ENCODE measurements at regions not wholly inside any gene's neighbourhood (a gene's known extent, or its start where the extent isn't known, plus 50 kb on each side); places are given as distances from the start of the nearest gene placed in this dataset.

DNA sequence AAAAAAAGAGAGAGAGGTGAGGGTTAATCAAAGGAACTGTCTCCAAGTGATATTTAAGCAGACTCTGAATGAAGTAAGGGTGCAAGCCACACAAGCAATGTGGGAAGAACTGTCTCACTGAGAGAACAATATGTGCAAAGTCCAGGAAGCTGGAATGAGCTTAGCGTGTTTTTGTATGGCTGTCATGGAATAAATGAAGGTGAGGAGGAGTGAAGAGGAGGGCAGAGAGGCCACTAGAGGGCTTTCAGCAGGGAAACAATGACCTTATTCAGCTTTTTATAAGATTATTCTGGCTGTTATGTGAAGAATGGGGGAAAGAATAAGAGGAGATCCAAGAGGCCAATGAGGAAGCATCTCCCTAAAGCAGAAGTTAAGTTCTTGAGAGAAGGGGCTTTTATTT is 86.9 kb upstream of the COL8A1 start:
- H3K9me3 Mint-ChIP-seq, result no peaks in the 10 kb centered on the region
- H3K27ac Mint-ChIP-seq, result no peak overlapping the region
- H3K27me3 Mint-ChIP-seq, result no peaks in the 10 kb centered on the region
- CTCF ChIA-PET, result no interaction called here
- POLR2A ChIA-PET, result no interaction called here
- H3K36me3 Mint-ChIP-seq (ENCODE audit: low read depth), result no peaks in the 10 kb centered on the region
- H3K4me3 Mint-ChIP-seq, result no peak overlapping the region
- H3K4me1 Mint-ChIP-seq, result no peaks in the 10 kb centered on the region
- DNase-seq, result no peak

DNA sequence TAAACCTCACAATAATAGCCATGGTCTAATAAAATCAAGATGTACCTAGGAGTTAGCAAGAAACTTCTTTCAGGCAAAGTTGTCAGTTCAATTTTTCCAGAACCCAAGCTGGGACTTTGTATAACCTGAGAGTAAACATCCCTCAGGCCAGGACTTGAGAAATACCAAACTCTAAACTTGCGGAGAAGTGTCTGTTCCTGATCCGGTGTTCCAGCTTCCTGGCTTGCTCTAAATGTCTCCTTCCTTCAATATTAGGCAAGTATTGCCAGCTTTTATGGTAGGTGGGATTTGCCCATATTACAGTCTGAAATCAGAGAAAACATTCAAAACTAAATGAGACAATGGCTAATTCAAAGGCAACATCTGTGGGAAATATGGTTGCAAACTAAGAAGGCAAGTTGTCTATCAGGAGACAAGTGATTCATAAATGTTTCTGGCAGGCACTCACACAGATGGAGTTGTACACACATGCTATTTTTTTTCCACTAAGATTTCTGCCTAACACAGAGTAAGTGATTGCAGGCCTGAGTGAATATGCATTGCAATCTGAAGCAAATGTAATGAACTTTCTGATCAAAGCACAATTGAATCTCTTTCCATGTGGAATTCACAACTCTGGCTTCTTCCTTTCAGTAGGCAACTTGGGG is 88.3 kb upstream of the COL8A1 start:
- CTCF ChIA-PET, result no interaction called here
- H3K4me3 Mint-ChIP-seq, result no peak overlapping the region
- H3K27ac Mint-ChIP-seq, result no peak overlapping the region
- H3K36me3 Mint-ChIP-seq (ENCODE audit: low read depth), result no peaks in the 10 kb centered on the region
- DNase-seq, result no peak
- H3K27me3 Mint-ChIP-seq, result no peaks in the 10 kb centered on the region
- POLR2A ChIA-PET, result no interaction called here
- H3K9me3 Mint-ChIP-seq, result no peaks in the 10 kb centered on the region
- no peaks in the 10 kb centered on the region for H3K4me1 Mint-ChIP-seq

DNA sequence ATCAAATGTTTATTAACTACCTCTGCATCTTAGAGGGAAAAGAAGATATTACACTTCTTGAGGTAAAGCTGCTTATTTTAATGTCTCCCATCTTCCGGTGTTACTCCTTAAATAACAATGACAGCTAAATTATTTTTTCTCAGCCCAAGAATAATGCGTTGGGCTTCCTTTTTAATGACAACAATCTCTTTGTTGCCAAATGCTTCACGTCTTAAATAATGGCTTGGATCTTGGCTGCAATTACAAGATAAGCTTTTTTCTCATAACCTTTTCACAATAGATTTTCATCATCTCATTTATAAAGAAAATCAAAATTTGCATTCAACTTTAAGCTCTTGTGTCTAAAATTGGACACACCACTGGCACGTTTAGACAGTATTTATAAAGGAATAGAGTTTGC is 89.2 kb upstream of the COL8A1 start:
- ChIA-PET POLR2A (no interaction called here), CTCF (no interaction called here)
- Mint-ChIP-seq H3K9me3 (no peaks in the 10 kb centered on the region), H3K4me3 (no peak overlapping the region), H3K27me3 (no peaks in the 10 kb centered on the region), H3K27ac (no peak overlapping the region), H3K36me3 (ENCODE audit: low read depth) (no peaks in the 10 kb centered on the region), H3K4me1 (no peaks in the 10 kb centered on the region)
- no peak for DNase-seq

DNA sequence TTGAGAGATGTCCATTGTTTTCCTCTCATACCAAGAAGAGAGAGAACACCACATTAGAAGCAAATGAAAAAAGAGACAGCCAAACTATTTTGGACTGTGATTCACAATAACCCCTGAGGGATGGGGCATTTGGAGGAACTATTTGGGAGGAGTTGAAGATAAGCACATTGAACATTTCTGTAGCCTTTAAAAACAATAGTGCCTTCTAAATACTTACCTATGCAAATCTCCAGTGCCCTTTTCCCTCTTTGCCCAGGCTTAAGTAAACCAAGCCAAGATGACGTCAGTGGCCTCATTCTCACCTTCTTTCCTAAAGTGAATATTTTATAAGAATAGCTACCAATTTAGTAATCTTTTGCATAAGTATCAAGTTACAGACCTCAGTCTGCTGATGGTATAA is 89.7 kb upstream of the COL8A1 start:
- no peak overlapping the region for H3K27ac Mint-ChIP-seq
- CTCF ChIA-PET, result no interaction called here
- DNase-seq, result no peak
- H3K27me3 Mint-ChIP-seq, result no peaks in the 10 kb centered on the region
- H3K9me3 Mint-ChIP-seq, result no peaks in the 10 kb centered on the region
- H3K4me1 Mint-ChIP-seq, result no peaks in the 10 kb centered on the region
- H3K36me3 Mint-ChIP-seq (ENCODE audit: low read depth), result no peaks in the 10 kb centered on the region
- POLR2A ChIA-PET, result no interaction called here
- H3K4me3 Mint-ChIP-seq, result no peak overlapping the region

DNA sequence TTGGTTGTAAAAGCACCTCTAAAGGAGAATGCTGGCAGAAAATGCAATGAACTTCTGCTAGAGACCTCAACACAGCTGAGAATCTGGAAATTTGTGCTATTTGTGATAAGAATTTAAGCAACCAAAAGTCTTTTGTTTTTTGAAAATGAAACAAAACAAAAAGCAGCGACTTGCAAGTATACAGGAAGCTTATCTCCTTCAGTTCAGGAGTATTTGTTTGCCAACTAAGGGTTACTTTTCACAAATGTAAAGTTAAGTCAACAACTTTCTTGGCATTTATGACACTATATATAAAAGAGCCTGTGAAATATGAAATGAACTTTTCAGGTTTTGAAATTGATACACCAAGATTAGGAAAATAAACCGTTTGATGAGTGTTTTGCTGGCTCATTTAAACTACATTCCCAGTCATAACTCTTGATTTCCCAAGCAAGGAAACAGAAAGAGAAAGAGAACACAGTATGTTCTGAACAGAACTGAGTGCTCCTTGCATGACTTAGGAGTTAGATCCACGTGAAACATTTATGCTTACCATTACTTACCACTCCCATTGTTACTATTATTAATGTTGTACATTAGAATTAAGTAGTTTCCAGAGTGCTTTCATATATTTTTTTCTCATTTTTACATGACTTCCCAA is 92.3 kb upstream of the COL8A1 start:
- no peaks in the 10 kb centered on the region for H3K27me3 Mint-ChIP-seq
- ChIA-PET POLR2A (no interaction called here), CTCF (no interaction called here)
- peaks cover 7% of the 10 kb centered on the region for H3K4me1 Mint-ChIP-seq
- no peaks in the 10 kb centered on the region for H3K9me3 Mint-ChIP-seq
- no peak for DNase-seq
- H3K27ac Mint-ChIP-seq, result no peak overlapping the region
- no peak overlapping the region for H3K4me3 Mint-ChIP-seq
- H3K36me3 Mint-ChIP-seq (ENCODE audit: low read depth), result no peaks in the 10 kb centered on the region

DNA sequence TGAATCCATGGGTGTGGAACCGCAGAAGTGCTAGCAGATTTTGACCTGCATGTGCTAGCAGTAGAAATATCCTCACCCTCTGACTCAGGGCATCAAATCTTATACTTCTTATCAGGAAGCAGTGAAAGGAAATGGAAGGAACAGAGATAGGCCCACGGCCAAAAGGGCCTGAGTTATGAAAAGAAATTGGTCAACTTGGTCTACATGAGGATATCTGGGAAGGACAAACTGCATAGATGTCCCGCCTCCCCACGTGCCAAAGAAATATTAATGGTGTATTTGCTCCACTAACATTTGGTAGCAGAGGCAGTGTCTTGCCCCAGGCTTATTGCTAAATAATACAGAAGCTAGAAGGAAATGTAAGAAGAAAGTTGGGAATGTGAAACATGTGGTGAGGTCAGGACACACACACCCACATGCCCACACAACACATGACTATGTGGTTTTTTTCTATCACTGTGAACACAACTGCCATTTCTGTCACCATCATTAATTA is 93.6 kb upstream of the COL8A1 start:
- Mint-ChIP-seq H3K9me3 (no peaks in the 10 kb centered on the region), H3K27me3 (no peaks in the 10 kb centered on the region), H3K36me3 (ENCODE audit: low read depth) (no peaks in the 10 kb centered on the region), H3K27ac (no peak overlapping the region), H3K4me3 (no peak overlapping the region), H3K4me1 (peaks cover 7% of the 10 kb centered on the region)
- ChIA-PET CTCF (interaction anchor here (1.0 kb wide), 1 partner anchor 13 kb away, joined by 3 read pairs; no protein-coding TSS in a partner anchor), POLR2A (no interaction called here)
- DNase-seq, result no peak

DNA sequence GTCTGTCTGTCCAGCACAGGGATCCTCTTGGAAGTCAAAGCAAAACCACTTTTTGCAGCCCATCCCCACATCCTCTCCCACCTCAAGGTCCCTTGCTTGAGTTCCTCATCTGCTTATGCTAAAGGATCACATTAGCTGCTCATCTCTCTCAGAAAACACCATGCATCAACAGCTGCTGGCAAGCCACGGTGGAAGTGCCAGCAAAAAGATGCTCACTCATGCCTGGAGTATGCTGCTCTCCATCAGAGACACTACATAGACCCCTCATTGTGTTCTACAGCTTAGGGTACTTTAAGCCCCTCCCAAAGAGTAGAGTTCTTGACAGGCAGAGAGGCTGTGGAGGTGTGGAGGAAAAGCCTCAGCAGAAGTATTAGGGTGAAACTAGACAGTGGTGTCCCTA is 94.6 kb upstream of the COL8A1 start:
- Mint-ChIP-seq H3K27me3 (no peaks in the 10 kb centered on the region), H3K36me3 (ENCODE audit: low read depth) (no peaks in the 10 kb centered on the region), H3K4me1 (peaks cover 7% of the 10 kb centered on the region), H3K4me3 (no peak overlapping the region), H3K9me3 (no peaks in the 10 kb centered on the region), H3K27ac (no peak overlapping the region)
- DNase-seq, result no peak
- POLR2A ChIA-PET, result no interaction called here
- CTCF ChIA-PET, result interaction anchor here (1.0 kb wide), 1 partner anchor 12 kb away, joined by 3 read pairs; no protein-coding TSS in a partner anchor

DNA sequence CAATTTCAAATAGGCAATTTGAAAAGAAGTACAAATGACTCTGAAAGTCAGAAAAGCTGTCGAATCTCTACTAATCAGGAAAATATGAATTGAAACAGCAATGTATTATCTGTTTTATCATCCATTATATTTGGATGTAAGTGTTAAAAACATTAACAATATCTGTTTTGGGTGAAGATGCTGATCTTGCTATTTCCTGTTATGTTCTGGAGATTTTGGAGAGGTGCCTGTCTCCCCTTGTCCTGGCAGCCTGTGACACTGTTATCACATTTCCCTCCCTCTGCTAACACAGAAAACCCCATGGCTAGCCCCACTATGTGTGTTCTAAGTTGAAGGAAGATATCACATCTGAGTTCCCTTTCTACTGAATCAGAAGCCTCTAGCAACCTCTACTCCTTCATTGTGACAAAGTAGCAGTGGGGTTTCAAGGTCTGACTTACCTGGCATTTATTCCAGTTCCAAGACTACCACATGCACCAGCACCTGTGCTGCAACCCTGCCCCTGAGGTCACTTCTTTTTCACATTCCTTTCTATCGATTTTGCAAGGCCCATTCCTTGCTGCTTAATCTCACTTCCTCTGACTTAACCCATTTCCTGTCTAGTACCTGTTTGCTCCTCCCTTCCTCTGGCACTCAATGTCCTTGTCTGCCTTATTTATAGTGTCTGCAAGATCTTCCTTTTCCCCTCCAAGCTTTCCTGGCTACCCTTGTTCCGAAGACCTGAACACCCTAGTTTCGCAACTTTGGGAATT is 95.5 kb upstream of the COL8A1 start:
- H3K4me3 Mint-ChIP-seq, result no peak overlapping the region
- POLR2A ChIA-PET, result no interaction called here
- no peak for DNase-seq
- H3K27ac Mint-ChIP-seq, result no peak overlapping the region
- CTCF ChIA-PET, result no interaction called here
- H3K27me3 Mint-ChIP-seq, result no peaks in the 10 kb centered on the region
- no peaks in the 10 kb centered on the region for H3K9me3 Mint-ChIP-seq
- no peaks in the 10 kb centered on the region for H3K36me3 Mint-ChIP-seq (ENCODE audit: low read depth)
- peaks cover 7% of the 10 kb centered on the region for H3K4me1 Mint-ChIP-seq

DNA sequence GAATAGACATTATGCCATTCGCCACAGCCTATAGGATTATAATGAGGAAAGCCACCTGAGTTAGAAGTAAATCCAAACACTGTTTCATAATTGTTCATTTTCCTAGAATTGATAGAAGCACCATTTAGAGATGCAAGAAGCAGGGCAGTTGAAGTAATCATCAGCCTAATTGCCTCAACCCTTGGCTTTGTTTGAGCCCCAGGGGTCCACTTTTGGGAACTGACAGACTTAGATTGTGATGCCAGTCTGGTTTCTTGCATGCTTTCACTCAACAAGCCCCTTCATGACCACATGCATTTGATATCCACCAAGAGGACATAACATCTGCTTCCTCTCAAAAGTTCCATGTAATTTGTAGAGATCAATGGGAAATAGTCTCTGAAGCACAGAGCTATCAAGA is 97.2 kb upstream of the COL8A1 start:
- no peak for DNase-seq
- H3K4me1 Mint-ChIP-seq, result peaks cover 7% of the 10 kb centered on the region
- POLR2A ChIA-PET, result no interaction called here
- no peaks in the 10 kb centered on the region for H3K36me3 Mint-ChIP-seq (ENCODE audit: low read depth)
- no peaks in the 10 kb centered on the region for H3K9me3 Mint-ChIP-seq
- H3K27me3 Mint-ChIP-seq, result no peaks in the 10 kb centered on the region
- CTCF ChIA-PET, result no interaction called here
- no peak overlapping the region for H3K27ac Mint-ChIP-seq
- no peak overlapping the region for H3K4me3 Mint-ChIP-seq

DNA sequence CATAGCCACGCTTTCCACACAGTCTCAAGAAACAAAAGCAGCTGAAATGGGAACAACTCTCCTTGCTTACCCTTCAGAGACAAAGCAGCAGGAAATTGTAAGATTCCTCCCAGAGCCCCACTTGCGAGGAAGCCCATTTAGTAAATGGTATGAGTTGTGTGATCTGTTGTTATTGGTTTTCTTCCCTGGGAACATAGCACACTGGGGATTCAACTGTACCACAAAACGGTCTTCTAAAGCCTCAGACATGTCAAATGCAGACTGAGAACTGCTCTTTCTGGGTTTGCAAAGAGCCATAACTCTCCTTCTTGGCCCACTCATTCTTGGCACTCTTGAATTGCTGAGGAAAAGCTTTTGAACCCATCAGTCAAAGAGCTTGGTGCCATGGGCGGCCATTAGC is 101.0 kb upstream of the COL8A1 start:
- no peaks in the 10 kb centered on the region for H3K9me3 Mint-ChIP-seq
- no peaks in the 10 kb centered on the region for H3K4me1 Mint-ChIP-seq
- ChIA-PET CTCF (no interaction called here), POLR2A (no interaction called here)
- H3K4me3 Mint-ChIP-seq, result no peak overlapping the region
- no peaks in the 10 kb centered on the region for H3K36me3 Mint-ChIP-seq (ENCODE audit: low read depth)
- no peak for DNase-seq
- H3K27me3 Mint-ChIP-seq, result no peaks in the 10 kb centered on the region
- H3K27ac Mint-ChIP-seq, result no peak overlapping the region

DNA sequence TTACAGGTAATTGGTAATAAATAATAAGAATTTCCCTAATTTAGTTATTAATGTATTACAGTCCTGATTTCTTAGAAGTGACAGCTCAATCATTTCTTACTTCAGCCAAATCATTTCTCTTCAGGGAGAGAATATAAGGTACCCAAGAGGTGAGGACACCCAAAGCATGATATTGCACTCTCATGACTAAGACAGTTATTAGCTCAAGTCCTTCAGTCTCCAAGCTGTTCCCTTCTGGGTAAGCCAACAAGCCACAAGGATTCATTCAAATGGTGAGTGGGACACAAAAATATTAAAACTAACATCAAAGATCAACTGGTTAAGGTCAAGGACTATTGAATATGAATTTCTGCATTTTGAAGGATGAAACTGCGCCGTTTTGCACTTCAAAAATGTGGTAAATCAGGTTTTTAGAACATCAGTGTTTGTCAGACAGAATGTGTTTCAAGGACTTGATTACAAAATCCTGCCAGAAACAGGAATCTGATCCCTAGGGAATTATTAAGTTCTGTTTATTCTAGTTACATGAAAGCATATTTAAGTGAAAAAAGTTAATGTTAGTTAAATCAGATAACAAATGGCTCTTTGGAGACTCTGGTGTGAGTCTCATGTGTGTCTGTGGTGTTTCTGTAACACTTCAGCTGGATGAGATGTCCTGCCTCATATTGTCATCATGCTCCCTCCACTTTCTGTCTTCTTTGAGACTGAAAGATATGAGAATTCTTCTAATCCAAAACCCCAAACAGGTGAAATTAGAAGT is 101.7 kb upstream of the COL8A1 start:
- no peaks in the 10 kb centered on the region for H3K9me3 Mint-ChIP-seq
- DNase-seq, result no peak
- ChIA-PET POLR2A (no interaction called here), CTCF (no interaction called here)
- H3K36me3 Mint-ChIP-seq (ENCODE audit: low read depth), result no peaks in the 10 kb centered on the region
- no peaks in the 10 kb centered on the region for H3K4me1 Mint-ChIP-seq
- H3K27ac Mint-ChIP-seq, result no peak overlapping the region
- H3K4me3 Mint-ChIP-seq, result no peak overlapping the region
- no peaks in the 10 kb centered on the region for H3K27me3 Mint-ChIP-seq

DNA sequence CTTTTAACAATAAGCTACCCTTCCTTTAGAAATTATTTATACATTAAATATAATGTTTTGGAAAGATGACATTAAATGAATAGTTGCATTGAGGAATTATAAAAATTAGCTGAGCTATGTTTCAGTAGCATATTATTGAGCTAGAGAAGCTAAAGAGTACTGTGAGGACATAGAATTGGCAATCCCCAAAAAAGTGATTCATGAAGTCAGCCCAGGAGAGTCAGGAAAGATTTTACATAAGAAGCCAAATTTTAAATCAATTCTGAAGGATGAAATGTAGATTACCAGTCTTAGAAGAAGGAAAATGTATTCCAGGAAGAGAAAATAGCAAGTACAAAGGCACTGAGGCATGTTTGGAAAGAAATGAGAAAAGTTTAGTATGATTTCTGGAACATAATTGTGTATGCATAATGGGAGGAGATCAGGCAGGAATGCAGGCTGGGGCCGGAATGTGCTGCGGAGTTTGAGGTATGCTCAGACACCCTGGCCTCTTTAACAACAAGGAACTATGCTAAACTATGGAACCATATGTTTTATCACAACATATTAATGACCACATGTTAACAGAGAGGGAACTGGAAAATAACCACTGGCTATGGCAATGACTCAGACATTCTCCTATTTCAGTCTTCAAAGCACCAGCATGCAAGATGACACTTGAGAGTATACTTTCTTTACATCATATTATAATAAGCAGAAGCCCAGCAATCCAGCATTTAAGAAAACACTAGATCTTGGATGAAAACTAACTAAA is 103.3 kb upstream of the COL8A1 start:
- CTCF ChIA-PET, result no interaction called here
- H3K9me3 Mint-ChIP-seq, result no peaks in the 10 kb centered on the region
- H3K4me1 Mint-ChIP-seq, result no peaks in the 10 kb centered on the region
- no peaks in the 10 kb centered on the region for H3K27me3 Mint-ChIP-seq
- H3K36me3 Mint-ChIP-seq (ENCODE audit: low read depth), result no peaks in the 10 kb centered on the region
- no peak overlapping the region for H3K4me3 Mint-ChIP-seq
- POLR2A ChIA-PET, result no interaction called here
- DNase-seq, result no peak
- H3K27ac Mint-ChIP-seq, result no peak overlapping the region

DNA sequence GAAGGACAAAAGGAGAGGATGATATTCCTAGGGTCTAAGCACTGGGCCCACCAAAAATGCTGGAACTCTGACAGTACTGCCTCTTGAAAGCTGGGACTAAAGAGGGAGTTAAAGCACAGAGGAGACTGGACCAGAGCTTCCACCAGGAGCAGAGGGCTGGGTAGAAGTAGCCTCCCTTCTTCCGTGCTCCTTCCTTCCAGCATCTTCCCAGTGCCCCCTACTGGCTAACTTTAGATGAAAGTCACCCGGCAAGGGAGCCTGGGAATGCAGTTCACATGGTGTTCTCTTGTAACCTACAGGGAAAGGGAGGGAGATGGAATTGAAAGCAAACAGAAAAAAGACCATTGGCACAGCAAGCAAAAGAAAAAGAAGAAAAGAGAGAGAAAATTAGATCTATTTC is 106.1 kb upstream of the COL8A1 start:
- POLR2A ChIA-PET, result no interaction called here
- Mint-ChIP-seq H3K4me1 (no peaks in the 10 kb centered on the region), H3K27me3 (no peaks in the 10 kb centered on the region), H3K4me3 (no peak overlapping the region), H3K36me3 (ENCODE audit: low read depth) (no peaks in the 10 kb centered on the region), H3K9me3 (no peaks in the 10 kb centered on the region), H3K27ac (no peak overlapping the region)
- CTCF ChIA-PET, result interaction anchor here (0.7 to 0.8 kb wide), 2 partner anchors 12 to 18 kb away, joined by 3 read pairs; no protein-coding TSS in a partner anchor
- DNase-seq, result no peak
